ENCODE measurements at regions not wholly inside any gene's neighbourhood (a gene's known extent, or its start where the extent isn't known, plus 50 kb on each side); places are given as distances from the start of the nearest gene placed in this dataset.

GRCh38 chr6:3987576-3987975, 91.4 kb downstream of the FAM217A start:
- Histone ChIP-seq H3K36me3 (ENCODE audit: insufficient read depth, low read depth, low read length) (no peaks in the 10 kb centered on the region), H3K4me1 (ENCODE audit: insufficient read depth, low read length) (peaks cover 17% of the 10 kb centered on the region)

GRCh38 chr6:3990692-3991491, 88.0 kb downstream of the FAM217A start:
- Histone ChIP-seq H3K4me3 (ENCODE audit: low read length) (no peak overlapping the region), H3K4me1 (ENCODE audit: insufficient read depth, low read length) (peaks cover 13% of the 10 kb centered on the region), H3K36me3 (ENCODE audit: insufficient read depth, low read depth, low read length) (no peaks in the 10 kb centered on the region), H3K9ac (ENCODE audit: low read depth, low read length) (no peak overlapping the region), H3K27me3 (ENCODE audit: insufficient read depth, low read length) (no peaks in the 10 kb centered on the region), H3K9me3 (ENCODE audit: insufficient read depth, low read depth, low read length) (no peaks in the 10 kb centered on the region), H3K27ac (ENCODE audit: low read length) (no peak overlapping the region)

More at GRCh38 chr6:3987576-3987975, 91.4 kb downstream of the FAM217A start:
- H3K9me3 ChIP-seq (ENCODE audit: insufficient read depth, low read depth, low read length) = no peaks in the 10 kb centered on the region
- H3K27me3 ChIP-seq (ENCODE audit: insufficient read depth, low read length) = no peaks in the 10 kb centered on the region
- no peak overlapping the region for H3K4me3 ChIP-seq (ENCODE audit: low read length)
- H3K27ac ChIP-seq (ENCODE audit: low read length) = no peak overlapping the region
- H3K9ac ChIP-seq (ENCODE audit: low read depth, low read length) = no peak overlapping the region

- H3K27me3 ChIP-seq (ENCODE audit: insufficient read depth, low read length) = no peaks in the 10 kb centered on the region
- no peak overlapping the region for H3K4me3 ChIP-seq (ENCODE audit: low read length)
- no peaks in the 10 kb centered on the region for H3K36me3 ChIP-seq (ENCODE audit: insufficient read depth, low read depth, low read length)
- H3K9ac ChIP-seq (ENCODE audit: low read depth, low read length) = no peak overlapping the region
- peaks cover 13% of the 10 kb centered on the region for H3K4me1 ChIP-seq (ENCODE audit: insufficient read depth, low read length)
- no peaks in the 10 kb centered on the region for H3K9me3 ChIP-seq (ENCODE audit: insufficient read depth, low read depth, low read length)
- H3K27ac ChIP-seq (ENCODE audit: low read length) = no peak overlapping the region
Observed at GRCh38 chr6:3991941-3992340, 87.0 kb downstream of the FAM217A start.

GRCh38 chr6:3996349-3996748, 82.6 kb downstream of the FAM217A start:
- Histone ChIP-seq H3K36me3 (ENCODE audit: insufficient read depth, low read depth, low read length) (no peaks in the 10 kb centered on the region), H3K27me3 (ENCODE audit: insufficient read depth, low read length) (no peaks in the 10 kb centered on the region), H3K9ac (ENCODE audit: low read depth, low read length) (no peak overlapping the region), H3K4me3 (ENCODE audit: low read length) (no peak overlapping the region), H3K4me1 (ENCODE audit: insufficient read depth, low read length) (peaks cover 17% of the 10 kb centered on the region; the same call in 1 of the 2 replicates), H3K9me3 (ENCODE audit: insufficient read depth, low read depth, low read length) (no peaks in the 10 kb centered on the region), H3K27ac (ENCODE audit: low read length) (no peak overlapping the region)

GRCh38 chr6:3997177-3997770, 81.7 kb downstream of the FAM217A start:
- Histone ChIP-seq H3K27me3 (ENCODE audit: insufficient read depth, low read length) (no peaks in the 10 kb centered on the region), H3K9ac (ENCODE audit: low read depth, low read length) (no peak overlapping the region), H3K4me1 (ENCODE audit: insufficient read depth, low read length) (peaks cover 17% of the 10 kb centered on the region; the same call in 1 of the 2 replicates), H3K27ac (ENCODE audit: low read length) (no peak overlapping the region), H3K9me3 (ENCODE audit: insufficient read depth, low read depth, low read length) (no peaks in the 10 kb centered on the region), H3K4me3 (ENCODE audit: low read length) (no peak overlapping the region), H3K36me3 (ENCODE audit: insufficient read depth, low read depth, low read length) (no peaks in the 10 kb centered on the region)

- Histone ChIP-seq H3K27ac (ENCODE audit: low read length) (no peak overlapping the region), H3K36me3 (ENCODE audit: insufficient read depth, low read depth, low read length) (no peaks in the 10 kb centered on the region), H3K4me3 (ENCODE audit: low read length) (no peak overlapping the region), H3K4me1 (ENCODE audit: insufficient read depth, low read length) (peaks cover 17% of the 10 kb centered on the region; the same call in 1 of the 2 replicates), H3K9ac (ENCODE audit: low read depth, low read length) (no peak overlapping the region), H3K9me3 (ENCODE audit: insufficient read depth, low read depth, low read length) (no peaks in the 10 kb centered on the region), H3K27me3 (ENCODE audit: insufficient read depth, low read length) (no peaks in the 10 kb centered on the region)
Observed at GRCh38 chr6:3999800-4000661, 78.9 kb downstream of the FAM217A start.

- H3K9me3 ChIP-seq (ENCODE audit: insufficient read depth, low read depth, low read length) = no peaks in the 10 kb centered on the region
- no peaks in the 10 kb centered on the region for H3K4me1 ChIP-seq (ENCODE audit: insufficient read depth, low read length)
Observed at GRCh38 chr6:4004249-4004648, 74.7 kb downstream of the FAM217A start.

GRCh38 chr6:4008324-4009047, 70.5 kb downstream of the FAM217A start:
- Histone ChIP-seq H3K9ac (ENCODE audit: low read depth, low read length) (no peak overlapping the region), H3K36me3 (ENCODE audit: insufficient read depth, low read depth, low read length) (peaks cover 13% of the 10 kb centered on the region; the same call in 1 of the 2 replicates), H3K4me1 (ENCODE audit: insufficient read depth, low read length) (no peaks in the 10 kb centered on the region), H3K4me3 (ENCODE audit: low read length) (no peak overlapping the region), H3K27ac (ENCODE audit: low read length) (no peak overlapping the region), H3K9me3 (ENCODE audit: insufficient read depth, low read depth, low read length) (no peaks in the 10 kb centered on the region), H3K27me3 (ENCODE audit: insufficient read depth, low read length) (no peaks in the 10 kb centered on the region)

More at GRCh38 chr6:4004249-4004648, 74.7 kb downstream of the FAM217A start:
- Histone ChIP-seq H3K27ac (ENCODE audit: low read length) (no peak overlapping the region), H3K9ac (ENCODE audit: low read depth, low read length) (no peak overlapping the region), H3K27me3 (ENCODE audit: insufficient read depth, low read length) (no peaks in the 10 kb centered on the region), H3K36me3 (ENCODE audit: insufficient read depth, low read depth, low read length) (no peaks in the 10 kb centered on the region), H3K4me3 (ENCODE audit: low read length) (no peak overlapping the region)

GRCh38 chr6:4009486-4009885, 69.5 kb downstream of the FAM217A start:
- peaks cover 15% of the 10 kb centered on the region; the same call in 1 of the 2 replicates for H3K36me3 ChIP-seq (ENCODE audit: insufficient read depth, low read depth, low read length)
- no peaks in the 10 kb centered on the region for H3K27me3 ChIP-seq (ENCODE audit: insufficient read depth, low read length)
- H3K9ac ChIP-seq (ENCODE audit: low read depth, low read length) = no peak overlapping the region

GRCh38 chr6:4010048-4010447, 68.9 kb downstream of the FAM217A start:
- no peaks in the 10 kb centered on the region for H3K27me3 ChIP-seq (ENCODE audit: insufficient read depth, low read length)
- H3K36me3 ChIP-seq (ENCODE audit: insufficient read depth, low read depth, low read length) = peaks cover 17% of the 10 kb centered on the region
- no peaks in the 10 kb centered on the region for H3K9me3 ChIP-seq (ENCODE audit: insufficient read depth, low read depth, low read length)
- no peak overlapping the region for H3K4me3 ChIP-seq (ENCODE audit: low read length)
- no peak overlapping the region for H3K27ac ChIP-seq (ENCODE audit: low read length)
- no peaks in the 10 kb centered on the region for H3K4me1 ChIP-seq (ENCODE audit: insufficient read depth, low read length)
- H3K9ac ChIP-seq (ENCODE audit: low read depth, low read length) = no peak overlapping the region

More at GRCh38 chr6:4009486-4009885, 69.5 kb downstream of the FAM217A start:
- Histone ChIP-seq H3K9me3 (ENCODE audit: insufficient read depth, low read depth, low read length) (no peaks in the 10 kb centered on the region), H3K27ac (ENCODE audit: low read length) (no peak overlapping the region), H3K4me3 (ENCODE audit: low read length) (no peak overlapping the region), H3K4me1 (ENCODE audit: insufficient read depth, low read length) (no peaks in the 10 kb centered on the region)

- H3K27me3 ChIP-seq (ENCODE audit: insufficient read depth, low read length) = no peaks in the 10 kb centered on the region
- H3K36me3 ChIP-seq (ENCODE audit: insufficient read depth, low read depth, low read length) = peaks cover 18% of the 10 kb centered on the region
- H3K4me1 ChIP-seq (ENCODE audit: insufficient read depth, low read length) = no peaks in the 10 kb centered on the region
- no peak overlapping the region for H3K4me3 ChIP-seq (ENCODE audit: low read length)
- H3K9ac ChIP-seq (ENCODE audit: low read depth, low read length) = no peak overlapping the region
- no peak overlapping the region for H3K27ac ChIP-seq (ENCODE audit: low read length)
- no peaks in the 10 kb centered on the region for H3K9me3 ChIP-seq (ENCODE audit: insufficient read depth, low read depth, low read length)
Observed at GRCh38 chr6:4010689-4011090, 68.2 kb downstream of the FAM217A start.

All from iPS-20b (cell line).